ENCODE measurements at regions not wholly inside any gene's neighbourhood (a gene's known extent, or its start where the extent isn't known, plus 50 kb on each side); places are given as distances from the start of the nearest gene placed in this dataset.
A peak's percentile ranks its signal among the peaks of the same experiment; 100 is the strongest.

DNA sequence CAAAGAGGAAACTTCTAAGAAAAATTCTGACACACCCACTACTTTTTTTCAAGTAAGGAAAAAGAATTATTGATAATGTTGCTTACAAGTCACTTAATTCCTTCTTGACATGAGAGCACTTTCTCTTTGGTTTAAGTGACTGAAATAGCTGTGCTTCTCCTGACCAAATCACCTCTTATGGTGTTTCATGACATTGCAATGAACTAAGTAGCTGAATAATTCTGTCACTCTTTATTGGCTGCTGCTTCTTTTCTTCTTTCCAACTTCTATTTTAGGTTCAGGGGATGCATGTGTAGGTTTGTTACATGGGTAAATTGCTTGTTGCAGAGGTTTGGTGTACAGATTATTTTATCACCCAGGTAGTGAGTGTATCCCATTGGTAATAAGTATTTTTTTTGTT, 447.6 kb upstream of the NETO1 start:
- DNase-seq (ENCODE audit: low spot score): no peak

GRCh38 chr18:73313476-73313875, 445.7 kb upstream of the NETO1 start:
- no peak for DNase-seq (ENCODE audit: low spot score)

DNA sequence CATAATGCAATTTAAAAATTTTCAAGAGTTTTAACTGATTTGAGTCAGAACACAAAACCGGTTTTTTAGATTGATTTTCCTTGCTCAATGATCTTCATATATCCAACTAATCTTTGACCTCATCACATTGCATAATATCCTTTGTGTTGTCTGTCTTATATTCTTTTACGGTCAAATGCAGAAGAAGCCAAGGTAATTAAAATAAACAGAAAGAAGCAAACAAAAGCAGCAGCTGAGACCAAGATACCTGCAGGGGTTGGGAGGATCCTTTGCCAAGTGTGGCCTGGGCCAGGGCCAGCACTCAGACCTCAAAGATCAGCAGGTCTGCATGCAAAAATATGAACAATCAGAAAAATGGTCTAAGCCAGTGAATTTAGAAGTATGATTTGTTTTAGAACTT, 428.9 kb upstream of the NETO1 start:
- DNase-seq (ENCODE audit: low spot score): no peak

- DNase-seq (ENCODE audit: low spot score): no peak
These were observed 424.4 kb upstream of the NETO1 start for GRCh38 chr18:73292156-73292555.

GRCh38 chr18:73288813-73289212, 421.0 kb upstream of the NETO1 start:
- DNase-seq (ENCODE audit: low spot score): no peak

DNA sequence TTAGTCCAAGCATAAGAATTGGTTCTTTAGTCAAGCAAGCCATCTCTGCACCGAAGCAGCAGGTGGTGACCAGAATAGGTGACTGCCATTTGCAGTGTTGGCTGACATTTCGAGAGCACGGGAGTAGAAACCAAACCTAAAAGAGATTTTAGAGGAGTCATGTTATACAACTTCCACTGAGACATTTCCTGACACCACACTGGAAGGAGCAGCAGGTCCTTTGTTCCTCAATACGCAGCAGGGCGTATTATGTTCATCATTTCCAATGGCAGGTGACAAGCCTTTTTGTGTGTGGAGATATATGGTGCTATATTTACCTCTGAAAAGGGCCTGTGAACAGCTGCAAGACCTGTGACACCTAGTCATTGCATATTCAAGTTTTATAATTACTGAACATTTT, 418.8 kb upstream of the NETO1 start:
- DNase-seq (ENCODE audit: low spot score): no peak

DNA sequence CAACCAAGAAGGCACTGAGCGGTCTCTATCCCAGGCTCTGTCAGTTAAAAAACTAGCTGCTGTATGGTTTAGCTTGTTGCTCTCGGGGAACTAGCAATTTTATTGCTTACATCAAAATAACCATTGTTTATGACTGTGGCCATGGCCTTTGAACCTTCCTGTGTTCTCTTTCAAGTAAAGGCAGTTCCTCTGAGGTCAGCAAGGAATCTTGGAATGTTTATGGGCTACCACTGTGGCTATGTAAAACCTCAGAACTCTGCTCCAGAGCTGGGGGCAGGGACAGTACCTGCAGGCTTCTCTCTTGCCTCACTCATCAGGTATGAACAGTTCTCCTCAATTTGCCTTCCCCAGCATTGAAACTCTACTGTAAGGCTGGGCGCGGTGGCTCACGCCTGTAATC, 416.0 kb upstream of the NETO1 start:
- no peak for DNase-seq (ENCODE audit: low spot score)

DNA sequence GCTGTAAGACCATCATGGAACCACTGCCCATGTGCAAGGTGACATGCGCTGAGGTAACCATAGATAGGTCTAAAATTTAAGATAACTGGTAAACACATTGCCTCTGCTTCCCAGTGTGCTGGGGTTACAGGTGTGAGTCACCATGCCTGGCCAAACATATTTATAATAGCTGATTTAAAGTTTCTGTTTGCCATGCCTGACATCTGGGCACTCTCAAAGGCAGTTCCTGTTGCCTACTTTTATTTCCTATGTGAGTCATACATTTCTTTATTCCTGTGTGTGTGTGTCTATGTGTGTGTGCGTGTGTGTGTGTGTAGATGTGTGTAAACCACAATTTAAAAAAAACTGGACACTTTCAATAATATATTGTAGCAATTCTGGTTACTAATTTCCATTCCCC, 415.2 kb upstream of the NETO1 start:
- peak; percentile 41 for DNase-seq (ENCODE audit: low spot score)

DNA sequence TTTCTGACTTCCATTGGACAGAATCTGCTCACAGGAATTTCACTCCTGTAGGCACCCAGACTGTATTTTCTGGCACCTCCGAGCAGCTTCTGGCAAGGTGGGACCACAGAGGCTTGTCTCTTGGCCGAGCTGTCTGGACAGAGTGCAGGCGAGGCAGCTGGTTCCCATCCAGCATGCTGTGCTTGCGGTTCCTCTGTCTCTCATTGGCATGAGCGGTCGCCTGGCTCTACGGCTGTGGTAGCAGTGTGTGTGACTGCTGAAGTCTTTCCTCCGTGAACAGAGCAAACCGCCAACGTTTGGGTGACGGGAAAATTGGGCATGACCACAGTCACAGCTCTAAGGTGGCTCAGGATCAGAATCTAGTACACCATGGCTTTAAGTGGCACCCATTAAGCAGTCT, 411.7 kb upstream of the NETO1 start:
- DNase-seq (ENCODE audit: low spot score): no peak

GRCh38 chr18:73274812-73275621, 407.2 kb upstream of the NETO1 start:
- DNase-seq (ENCODE audit: low spot score): no peak

- no peak for DNase-seq (ENCODE audit: low spot score)
These were observed 403.3 kb upstream of the NETO1 start for GRCh38 chr18:73270920-73271634.

- no peak for DNase-seq (ENCODE audit: low spot score)
These were observed 396.8 kb upstream of the NETO1 start for GRCh38 chr18:73264562-73264921.

- no peak for DNase-seq (ENCODE audit: low spot score)
These were observed 394.1 kb upstream of the NETO1 start for GRCh38 chr18:73261923-73262322.

DNA sequence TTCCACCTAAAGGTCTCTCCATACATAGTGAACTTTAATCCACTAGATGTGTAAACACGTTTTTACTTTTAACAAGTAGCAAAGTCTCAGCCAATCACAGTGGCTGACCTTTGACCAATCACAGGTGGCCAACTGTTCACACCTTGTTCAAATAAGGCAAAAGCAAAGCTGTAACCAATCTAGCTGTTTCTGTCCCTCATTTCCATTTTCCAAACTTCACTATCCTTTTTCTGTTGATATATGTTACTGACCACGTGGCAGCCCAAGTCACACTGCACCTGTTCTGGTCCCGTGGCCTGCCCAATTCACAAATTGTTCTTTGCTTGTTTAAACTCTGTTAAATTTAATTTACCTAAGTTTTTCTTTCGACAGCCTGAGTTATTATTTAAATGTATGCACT, 393.5 kb upstream of the NETO1 start:
- no peak for DNase-seq (ENCODE audit: low spot score)

- DNase-seq (ENCODE audit: low spot score): no peak
These were observed 390.7 kb upstream of the NETO1 start for GRCh38 chr18:73258375-73259087.

DNA sequence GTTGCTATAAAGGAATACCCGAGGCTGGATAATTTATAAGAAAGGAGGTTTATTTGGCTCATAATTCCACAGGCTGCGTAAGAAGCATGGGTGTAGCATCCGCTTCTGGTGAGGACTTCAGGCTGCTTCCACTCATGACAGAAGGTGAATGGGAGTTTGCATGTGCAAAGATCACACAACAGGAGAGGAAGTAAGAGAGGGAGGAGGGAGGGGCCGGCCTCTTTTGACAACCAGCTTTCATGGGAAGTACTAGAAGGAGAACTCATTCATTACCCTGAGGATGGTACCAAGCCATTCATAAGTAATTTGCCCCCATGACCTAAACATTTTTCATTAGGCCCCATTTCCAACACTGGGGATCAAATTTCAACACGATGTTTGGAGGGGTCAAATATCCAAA, 386.8 kb upstream of the NETO1 start:
- no peak for DNase-seq (ENCODE audit: low spot score)

DNA sequence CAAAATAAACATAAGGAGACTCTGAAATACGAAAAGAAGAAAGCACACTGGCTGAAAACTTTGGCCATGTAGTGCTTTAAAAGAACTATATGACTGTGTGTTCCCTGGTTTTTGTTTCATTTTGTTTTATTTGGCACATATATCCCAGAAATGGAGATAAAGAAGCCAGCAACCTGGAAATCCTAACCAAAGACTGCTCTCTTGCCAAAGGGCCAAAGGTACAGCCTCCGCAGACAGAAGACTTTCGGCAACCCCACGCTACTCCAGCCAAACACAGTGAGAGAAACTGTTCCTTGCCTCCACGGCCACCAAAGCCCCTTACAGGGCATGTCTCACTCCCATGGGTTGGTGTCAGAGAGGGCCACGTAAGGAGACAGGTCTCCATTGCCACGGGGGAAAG, 381.2 kb upstream of the NETO1 start:
- no peak for DNase-seq (ENCODE audit: low spot score)

- DNase-seq (ENCODE audit: low spot score): no peak
These were observed 379.0 kb upstream of the NETO1 start for GRCh38 chr18:73246763-73247162.

DNA sequence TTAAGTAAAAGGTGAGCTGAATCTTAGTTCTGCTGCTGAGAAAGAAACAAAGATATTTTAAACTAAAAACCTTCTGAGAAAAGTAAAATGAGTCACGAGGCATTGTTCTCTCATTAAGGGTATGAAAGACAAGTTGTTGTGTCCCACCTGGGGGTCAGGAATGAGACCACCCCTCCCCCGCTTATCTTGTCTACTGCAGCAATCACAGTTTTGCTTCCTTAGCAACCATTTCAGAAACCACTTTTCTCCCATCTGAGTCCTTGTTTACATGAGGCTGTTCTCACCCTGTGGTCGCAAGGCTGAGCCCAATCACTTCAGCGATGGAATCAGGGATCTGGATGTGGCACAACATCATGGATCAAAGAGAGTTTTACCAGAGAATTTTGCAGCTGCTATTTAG, 377.6 kb upstream of the NETO1 start:
- no peak for DNase-seq (ENCODE audit: low spot score)

DNA sequence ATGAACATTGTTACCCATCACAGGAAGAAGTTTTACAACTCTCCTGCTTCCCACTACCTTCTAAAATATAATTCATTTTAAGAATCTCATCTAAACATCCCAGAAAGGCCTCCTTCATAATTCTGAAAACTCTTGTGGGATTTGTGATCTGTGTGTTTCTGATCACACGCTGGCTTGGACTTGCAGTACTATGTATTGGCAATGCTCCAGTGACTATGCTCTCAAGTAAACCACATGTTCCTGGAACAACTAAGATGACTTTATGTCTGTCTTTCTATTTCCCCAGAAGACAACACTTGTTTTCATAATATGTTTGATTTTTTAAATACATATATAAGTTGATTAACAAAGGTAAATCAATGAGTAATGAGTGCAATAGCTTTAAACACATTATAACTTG, 376.6 kb upstream of the NETO1 start:
- DNase-seq (ENCODE audit: low spot score): no peak

DNA sequence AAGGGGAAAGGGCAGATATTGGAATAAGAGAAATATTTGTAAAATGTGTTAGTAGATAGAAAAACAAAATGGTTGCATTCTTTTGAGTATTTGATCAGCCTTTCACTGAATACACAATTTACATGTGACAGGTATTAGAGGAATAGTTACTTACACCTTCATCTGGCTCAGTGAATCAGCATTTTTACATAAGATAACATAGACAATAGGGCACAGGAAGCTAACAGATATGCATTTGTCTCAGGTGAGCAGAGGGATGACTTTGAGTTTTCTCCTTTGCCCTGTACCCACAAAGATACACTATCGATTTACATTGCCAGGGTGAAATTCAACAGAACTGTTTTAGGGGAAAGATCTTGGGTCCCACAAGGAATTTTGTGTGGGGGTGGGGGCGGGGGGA, 373.1 kb upstream of the NETO1 start:
- no peak for DNase-seq (ENCODE audit: low spot score)

- peak; percentile 0 for DNase-seq (ENCODE audit: low spot score)
These were observed 368.1 kb upstream of the NETO1 start for GRCh38 chr18:73235921-73236320.

GRCh38 chr18:73235491-73235890, 367.7 kb upstream of the NETO1 start:
- peak; percentile 87 for DNase-seq (ENCODE audit: low spot score)

All from kidney capillary endothelial cell (primary cell).